ENCODE measurements at regions not wholly inside any gene's neighbourhood (a gene's known extent, or its start where the extent isn't known, plus 50 kb on each side); places are given as distances from the start of the nearest gene placed in this dataset.

- no peak for TF ChIP-seq CTCF (conservative IDR thresholded peaks at IDR 0.05; ENCODE audit: low read depth, low read length)
- Histone ChIP-seq H3K36me3 (ENCODE audit: insufficient read depth) (no peaks in the 10 kb centered on the region), H3K27me3 (ENCODE audit: insufficient read depth, low read depth) (no peaks in the 10 kb centered on the region), H3K4me2 (no peak overlapping the region), H3K79me2 (ENCODE audit: insufficient read depth, low read depth) (no peaks in the 10 kb centered on the region), H3K27ac (no peak overlapping the region), H2AFZ (ENCODE audit: low read depth) (no peak overlapping the region), H3K4me1 (ENCODE audit: low read depth, poor library complexity, severe bottlenecking) (no peaks in the 10 kb centered on the region), H3K4me3 (IDR thresholded peaks at IDR 0.05; ENCODE audit: insufficient read depth, low read depth, low read length) (no peak overlapping the region), H4K20me1 (ENCODE audit: insufficient read depth) (no peaks in the 10 kb centered on the region), H3K9ac (no peak overlapping the region)
Measured at GRCh38 chr4:13215560-13215959, 268.6 kb downstream of the RAB28 start.

DNA sequence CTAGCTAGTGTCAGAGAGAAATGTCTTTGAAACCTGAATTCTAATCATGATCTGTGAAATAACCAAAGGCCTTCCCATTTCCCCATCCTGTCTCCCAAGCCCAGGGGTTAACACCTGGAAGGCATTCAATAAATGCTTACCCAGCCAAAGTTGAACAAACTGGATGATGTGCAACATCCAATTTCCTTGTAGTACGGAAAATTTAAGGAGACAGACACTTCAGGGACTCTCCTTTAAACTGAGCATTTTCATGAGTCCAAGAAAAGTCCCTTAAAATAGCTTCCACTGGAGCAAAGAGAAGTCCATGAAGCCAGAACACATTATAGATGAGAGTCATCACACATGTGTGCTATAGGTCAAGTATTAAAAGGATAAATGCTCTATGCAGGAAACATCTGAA, 271.2 kb downstream of the RAB28 start:
- no peak overlapping the region for H3K9ac ChIP-seq
- H3K4me3 ChIP-seq (IDR thresholded peaks at IDR 0.05; ENCODE audit: insufficient read depth, low read depth, low read length): no peak overlapping the region
- peaks cover 12% of the 10 kb centered on the region for H3K4me1 ChIP-seq (ENCODE audit: low read depth, poor library complexity, severe bottlenecking)
- TF ChIP-seq CTCF (conservative IDR thresholded peaks at IDR 0.05; ENCODE audit: low read depth, low read length): no peak
- H3K36me3 ChIP-seq (ENCODE audit: insufficient read depth): no peaks in the 10 kb centered on the region
- H3K4me2 ChIP-seq: no peak overlapping the region
- no peaks in the 10 kb centered on the region for H3K27me3 ChIP-seq (ENCODE audit: insufficient read depth, low read depth)
- no peaks in the 10 kb centered on the region for H4K20me1 ChIP-seq (ENCODE audit: insufficient read depth)
- no peak overlapping the region for H3K27ac ChIP-seq
- H2AFZ ChIP-seq (ENCODE audit: low read depth): no peak overlapping the region
- no peaks in the 10 kb centered on the region for H3K79me2 ChIP-seq (ENCODE audit: insufficient read depth, low read depth)

- Histone ChIP-seq H3K4me3 (IDR thresholded peaks at IDR 0.05; ENCODE audit: insufficient read depth, low read depth, low read length) (no peak overlapping the region), H3K79me2 (ENCODE audit: insufficient read depth, low read depth) (no peaks in the 10 kb centered on the region), H3K4me1 (ENCODE audit: low read depth, poor library complexity, severe bottlenecking) (peaks cover 12% of the 10 kb centered on the region), H3K36me3 (ENCODE audit: insufficient read depth) (no peaks in the 10 kb centered on the region), H3K4me2 (no peak overlapping the region), H3K9ac (no peak overlapping the region), H3K27ac (no peak overlapping the region), H2AFZ (ENCODE audit: low read depth) (no peak overlapping the region), H3K27me3 (ENCODE audit: insufficient read depth, low read depth) (no peaks in the 10 kb centered on the region), H4K20me1 (ENCODE audit: insufficient read depth) (no peaks in the 10 kb centered on the region)
- no peak for TF ChIP-seq CTCF (conservative IDR thresholded peaks at IDR 0.05; ENCODE audit: low read depth, low read length)
Measured at GRCh38 chr4:13209600-13209999, 274.5 kb downstream of the RAB28 start.

DNA sequence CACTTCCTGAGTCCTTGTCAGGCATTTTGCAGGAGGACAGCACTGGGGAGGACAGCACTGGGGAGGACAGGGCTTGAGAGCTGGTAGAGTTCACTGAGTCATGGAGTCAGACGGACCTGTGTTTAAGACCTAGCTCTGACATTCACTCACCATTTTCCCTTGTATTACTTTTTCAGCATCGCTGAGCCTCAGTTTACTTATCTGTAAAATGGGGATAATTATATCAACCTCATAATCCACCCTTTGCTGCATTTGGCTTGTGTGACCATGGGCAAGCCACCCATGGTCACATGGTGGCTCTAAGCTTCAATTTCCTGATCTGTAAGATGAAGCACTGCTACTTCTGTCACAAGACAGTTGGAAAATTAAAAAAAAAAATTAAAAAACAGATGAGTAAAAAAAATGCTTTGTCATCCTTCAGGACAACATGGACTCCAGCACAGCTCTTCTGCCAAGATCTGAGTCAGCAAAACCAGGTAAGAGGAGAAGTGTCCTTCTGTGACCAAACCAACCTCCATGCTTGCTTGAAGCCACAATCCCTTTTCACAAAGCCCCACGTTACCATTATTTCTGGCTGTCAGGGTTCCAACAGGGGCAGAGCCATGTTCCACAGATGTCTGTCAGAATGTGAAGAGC, 275.5 kb downstream of the RAB28 start:
- Histone ChIP-seq H3K4me1 (ENCODE audit: low read depth, poor library complexity, severe bottlenecking) (peaks cover 12% of the 10 kb centered on the region), H3K79me2 (ENCODE audit: insufficient read depth, low read depth) (no peaks in the 10 kb centered on the region), H3K36me3 (ENCODE audit: insufficient read depth) (no peaks in the 10 kb centered on the region), H4K20me1 (ENCODE audit: insufficient read depth) (no peaks in the 10 kb centered on the region), H3K9ac (no peak overlapping the region), H3K27ac (no peak overlapping the region), H3K27me3 (ENCODE audit: insufficient read depth, low read depth) (no peaks in the 10 kb centered on the region), H3K4me3 (IDR thresholded peaks at IDR 0.05; ENCODE audit: insufficient read depth, low read depth, low read length) (no peak overlapping the region), H3K4me2 (no peak overlapping the region), H2AFZ (ENCODE audit: low read depth) (no peak overlapping the region)
- no peak for TF ChIP-seq CTCF (conservative IDR thresholded peaks at IDR 0.05; ENCODE audit: low read depth, low read length)

Data from KMS-11 (cell line).